SK-N-MC (cell line): ENCODE measurements at regions not wholly inside any gene's neighbourhood (a gene's known extent, or its start where the extent isn't known, plus 50 kb on each side); places are given as distances from the start of the nearest gene placed in this dataset.
A peak's percentile ranks its signal among the peaks of the same experiment; 100 is the strongest.

ENCODE experiments used
- DNase-seq: peaks from one replicate; pipeline ENCODE4 v3.0.0-alpha.2; 2011; ENCODE audit warnings: low read depth, low spot score
- H3K27ac ChIP-seq: fragments of 200-600 bp; sonication (generic); 2 replicates; pipeline ENCODE4 v1.5.1; 2016; ENCODE audit warnings: mixed run types
- H3K36me3 ChIP-seq: fragments of 200-600 bp; sonication (generic); 2 replicates; pipeline ENCODE4 v1.6.1; 2017; ENCODE audit warnings: antibody characterized with exemption, low read length, mixed read lengths; ENCODE audit not compliant: insufficient read depth
- H3K4me3 ChIP-seq: fragments of 200-600 bp; sonication (generic); 2 replicates; pipeline ENCODE4 v1.5.1; 2016
- H3K9ac ChIP-seq: fragments of 200-600 bp; sonication (generic); 2 replicates; pipeline ENCODE4 v1.8.0; 2017; ENCODE audit warnings: mixed run types, mixed read lengths; ENCODE audit not compliant: insufficient read length
- H3K9me3 ChIP-seq: fragments of 200-600 bp; sonication (generic); 2 replicates; pipeline ENCODE4 v1.6.1; 2017; ENCODE audit warnings: low read depth, mild to moderate bottlenecking, antibody characterized with exemption, low read length, moderate library complexity, mixed read lengths
- EZH2 ChIP-seq: fragments of 200-600 bp; sonication (generic); IDR thresholded peaks from one replicate; pipeline ENCODE4 v1.6.1; 2017; ENCODE audit warnings: antibody characterized with exemption
- FOXP2 ChIP-seq: optimal IDR thresholded peaks from 2 replicates; pipeline ENCODE3; 2011; ENCODE audit warnings: mild to moderate bottlenecking, moderate library complexity; ENCODE audit not compliant: insufficient read depth; ENCODE audit errors: extremely low read length, control extremely low read depth
- POLR2AphosphoS5 ChIP-seq: IDR thresholded peaks from 2 replicates; pipeline ENCODE4 v1.6.1; 2012; ENCODE audit warnings: mild to moderate bottlenecking, low read depth, low read length, borderline replicate concordance

DNA sequence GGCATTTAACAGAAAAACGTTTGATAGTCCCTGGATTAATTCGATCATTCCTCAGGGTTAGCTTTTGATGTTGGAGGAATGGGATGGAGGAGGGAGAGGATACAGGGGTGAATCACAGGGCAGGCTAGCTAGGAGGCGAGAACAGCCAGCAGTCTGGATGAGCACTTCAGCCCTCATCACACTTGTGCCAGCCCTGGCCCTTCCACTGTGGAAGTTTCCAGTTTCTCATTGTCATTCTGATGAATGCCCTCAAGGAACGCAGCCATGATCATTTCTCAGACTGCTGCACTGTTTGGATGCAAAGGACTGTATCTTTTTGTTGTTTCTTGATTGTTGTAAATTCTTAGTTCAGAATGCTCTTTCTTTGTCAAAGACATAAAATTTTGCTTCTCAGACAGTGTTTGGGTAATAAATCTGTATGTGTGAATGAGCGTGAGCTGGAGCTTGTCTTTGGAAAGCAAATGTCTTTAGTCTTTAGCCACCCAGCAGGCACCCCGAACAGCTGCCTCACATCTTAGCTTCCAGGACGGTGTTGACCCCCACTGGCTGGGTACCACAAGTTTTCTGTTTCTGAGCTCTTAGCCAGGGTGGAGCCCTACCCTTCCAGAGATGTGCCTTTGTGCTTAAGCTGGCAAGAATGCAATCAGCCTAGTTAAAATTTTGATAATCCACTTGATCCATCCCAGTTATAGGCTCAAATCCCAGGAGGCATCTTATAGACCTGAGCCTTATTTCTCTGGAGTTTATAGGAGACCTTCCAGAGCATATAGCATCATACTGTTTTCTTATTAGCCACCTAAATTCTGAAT lies 121.1 kb downstream of the PDCD6IP start:
- TF ChIP-seq POLR2AphosphoS5 (no peak), FOXP2 (no peak), EZH2 (no peak)
- peak overlapping the region; percentile 64 for H3K9ac ChIP-seq
- no peaks in the 10 kb centered on the region for H3K9me3 ChIP-seq
- H3K36me3 ChIP-seq = no peaks in the 10 kb centered on the region
- DNase-seq = no peak
- peak overlapping the region; percentile 33; the same call in 1 of the 2 replicates for H3K4me3 ChIP-seq
- H3K27ac ChIP-seq = peak overlapping the region; percentile 99

DNA sequence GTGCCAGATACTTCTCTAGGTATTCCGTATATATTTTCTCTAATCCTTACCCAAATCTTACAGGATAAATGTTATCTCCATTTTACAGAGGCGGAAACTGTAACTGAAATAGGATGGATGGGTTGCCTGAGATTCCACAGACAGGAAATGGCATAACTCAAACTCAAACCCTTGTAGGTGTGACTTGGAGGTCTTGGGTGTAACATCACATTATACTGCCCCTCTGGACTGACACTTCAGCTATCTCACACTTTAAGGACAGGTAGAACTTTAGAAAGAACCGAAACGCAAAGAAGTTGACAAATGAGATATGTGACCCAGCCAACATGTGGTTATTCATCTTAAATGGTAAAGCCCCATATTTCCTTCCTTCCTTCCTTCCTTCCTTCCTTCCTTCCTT lies 122.1 kb downstream of the PDCD6IP start:
- no peaks in the 10 kb centered on the region for H3K9me3 ChIP-seq
- H3K4me3 ChIP-seq = no peak overlapping the region
- H3K36me3 ChIP-seq = no peaks in the 10 kb centered on the region
- H3K9ac ChIP-seq = peak overlapping the region; percentile 64
- DNase-seq = peak; percentile 79
- H3K27ac ChIP-seq = peak overlapping the region; percentile 99
- TF ChIP-seq EZH2 (no peak), POLR2AphosphoS5 (peak; percentile 64; the same call in 1 of the 2 replicates)

DNA sequence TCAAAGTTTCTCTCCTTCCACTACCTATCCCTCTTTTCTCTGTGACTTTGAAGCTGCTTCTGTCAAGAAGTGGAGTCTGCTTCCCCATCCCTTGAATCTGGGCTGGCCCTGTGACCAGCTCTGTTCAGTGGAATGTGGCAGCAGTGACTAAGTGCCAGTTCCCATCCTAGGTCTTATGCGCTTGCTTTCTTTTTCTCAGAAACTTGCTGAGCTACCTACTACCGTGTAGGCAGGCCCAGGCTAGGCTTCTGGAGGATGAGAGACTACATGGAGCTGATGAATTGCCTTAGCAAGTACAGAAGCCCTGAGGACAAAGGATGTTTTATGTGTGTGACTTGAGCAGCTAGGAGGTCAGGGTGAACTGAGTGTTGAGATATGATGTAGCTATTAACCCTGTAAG lies 123.2 kb downstream of the PDCD6IP start:
- TF ChIP-seq EZH2 (no peak), POLR2AphosphoS5 (no peak), FOXP2 (no peak)
- Histone ChIP-seq H3K27ac (peak overlapping the region; percentile 99), H3K9ac (peak overlapping the region; percentile 41), H3K36me3 (no peaks in the 10 kb centered on the region), H3K4me3 (no peak overlapping the region), H3K9me3 (no peaks in the 10 kb centered on the region)
- DNase-seq = no peak

GRCh38 chr3:33926998-33927605 lies 128.7 kb downstream of the PDCD6IP start:
- no peak for TF ChIP-seq EZH2
- no peak for TF ChIP-seq POLR2AphosphoS5
- no peak for TF ChIP-seq FOXP2
- DNase-seq = no peak
- no peaks in the 10 kb centered on the region for H3K36me3 ChIP-seq
- no peaks in the 10 kb centered on the region for H3K9me3 ChIP-seq
- no peak overlapping the region for H3K9ac ChIP-seq
- H3K27ac ChIP-seq = no peak overlapping the region
- no peak overlapping the region for H3K4me3 ChIP-seq

DNA sequence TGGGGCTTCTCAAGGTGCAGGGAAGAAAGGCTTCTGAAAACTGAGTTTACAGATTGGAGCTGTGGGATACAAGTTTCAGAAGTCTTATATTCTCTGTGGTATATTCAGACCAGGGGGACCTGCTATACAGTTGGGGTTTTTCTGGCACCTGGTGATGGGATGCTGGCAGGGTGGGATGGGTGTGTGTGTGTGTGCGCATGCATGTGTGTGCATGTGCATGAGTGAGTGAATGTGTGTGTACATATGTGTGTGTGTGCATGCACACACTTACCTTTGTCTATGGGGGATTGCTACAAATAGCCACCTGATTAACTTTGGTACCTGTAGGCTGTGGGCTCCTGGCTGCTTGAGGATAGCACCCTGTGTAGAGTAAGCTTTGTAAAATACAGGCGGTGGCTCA lies 131.4 kb downstream of the PDCD6IP start:
- no peak overlapping the region for H3K27ac ChIP-seq
- TF ChIP-seq POLR2AphosphoS5 (no peak), FOXP2 (no peak), EZH2 (no peak)
- H3K4me3 ChIP-seq = no peak overlapping the region
- no peak for DNase-seq
- no peaks in the 10 kb centered on the region for H3K9me3 ChIP-seq
- no peaks in the 10 kb centered on the region for H3K36me3 ChIP-seq
- no peak overlapping the region for H3K9ac ChIP-seq

- H3K36me3 ChIP-seq = no peaks in the 10 kb centered on the region
- H3K4me3 ChIP-seq = no peak overlapping the region
- H3K27ac ChIP-seq = no peak overlapping the region
- no peak overlapping the region for H3K9ac ChIP-seq
- no peaks in the 10 kb centered on the region for H3K9me3 ChIP-seq
- DNase-seq = no peak
- TF ChIP-seq EZH2 = no peak
These were observed 133.1 kb downstream of the PDCD6IP start for GRCh38 chr3:33931512-33931911.

GRCh38 chr3:33932010-33932764 lies 133.8 kb downstream of the PDCD6IP start:
- no peak overlapping the region for H3K27ac ChIP-seq
- H3K4me3 ChIP-seq = no peak overlapping the region
- H3K9ac ChIP-seq = no peak overlapping the region
- no peaks in the 10 kb centered on the region for H3K36me3 ChIP-seq
- TF ChIP-seq FOXP2 (no peak), EZH2 (no peak), POLR2AphosphoS5 (no peak)
- no peak for DNase-seq
- no peaks in the 10 kb centered on the region for H3K9me3 ChIP-seq

DNA sequence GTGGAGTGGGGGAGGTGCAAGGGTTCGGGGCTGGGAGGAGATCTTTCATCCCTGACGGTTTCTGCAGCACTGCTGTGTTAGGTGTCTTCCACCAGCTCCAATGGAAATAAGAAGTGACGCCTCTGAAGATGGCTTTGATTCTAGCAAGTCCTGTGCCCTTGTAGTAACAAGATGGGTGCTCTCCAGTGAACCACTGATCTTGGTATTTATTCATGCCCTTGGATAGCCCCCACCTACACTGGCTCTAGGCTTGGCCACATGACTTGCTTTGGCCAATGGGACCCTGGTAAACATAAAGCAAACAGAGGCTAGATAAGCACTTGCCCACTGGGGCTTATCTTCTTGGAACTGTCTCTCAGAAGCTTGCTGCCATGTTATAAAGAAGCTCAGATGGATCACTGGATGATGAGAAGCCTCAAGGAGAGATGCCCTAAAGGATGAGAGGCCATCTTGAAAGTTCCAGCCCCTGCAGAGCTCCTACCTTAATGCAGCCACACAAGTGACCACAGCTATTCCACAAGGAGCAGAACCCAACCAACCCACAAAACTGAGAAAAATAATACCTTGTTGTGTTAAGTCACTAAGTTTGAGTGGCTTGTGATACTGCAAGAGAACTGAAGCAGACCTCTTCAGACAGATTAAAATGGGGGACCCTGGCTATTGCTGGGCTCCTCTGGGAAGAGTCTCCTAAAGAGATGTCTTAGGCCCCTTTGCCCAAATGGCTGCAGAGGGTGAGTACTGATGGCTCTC lies 137.9 kb downstream of the PDCD6IP start:
- H3K4me3 ChIP-seq = no peak overlapping the region
- no peaks in the 10 kb centered on the region for H3K36me3 ChIP-seq
- DNase-seq = no peak
- H3K27ac ChIP-seq = no peak overlapping the region
- no peaks in the 10 kb centered on the region for H3K9me3 ChIP-seq
- TF ChIP-seq FOXP2 (no peak), POLR2AphosphoS5 (no peak), EZH2 (no peak)
- H3K9ac ChIP-seq = no peak overlapping the region
